Smooth muscle cell (in vitro differentiated cells): ENCODE measurements at regions not wholly inside any gene's neighbourhood (a gene's known extent, or its start where the extent isn't known, plus 50 kb on each side); places are given as distances from the start of the nearest gene placed in this dataset.

Experiments
- DNase-seq: peaks from one replicate; lab custom pipeline; 2025; ENCODE audit not compliant: unreplicated experiment; lab: John Stamatoyannopoulos, UW
- H2AFZ ChIP-seq: fragments of 200-600 bp; sonication (generic); 2 replicates; pipeline ENCODE4 v1.6.0; 2016; ENCODE audit warnings: antibody characterized with exemption, low read depth, mild to moderate bottlenecking
- H3F3A ChIP-seq: fragments of 200-600 bp; sonication (generic); 2 replicates; pipeline ENCODE4 v1.6.0; 2017; ENCODE audit warnings: antibody characterized with exemption, low read depth
- H3K27ac ChIP-seq: fragments of 200-600 bp; sonication (generic); 2 replicates; pipeline ENCODE4 v1.5.1; 2016; ENCODE audit warnings: low read depth, mild to moderate bottlenecking
- H3K27me3 ChIP-seq: fragments of 200-600 bp; sonication (generic); 2 replicates; pipeline ENCODE4 v1.6.1; 2016; ENCODE audit warnings: low read depth, mild to moderate bottlenecking
- H3K36me3 ChIP-seq: fragments of 200-600 bp; sonication (generic); 2 replicates; pipeline ENCODE4 v1.5.1; 2016; ENCODE audit warnings: low read depth
- H3K4me1 ChIP-seq: fragments of 200-600 bp; sonication (generic); 2 replicates; pipeline ENCODE4 v1.5.1; 2016; ENCODE audit warnings: low read depth
- H3K4me2 ChIP-seq: fragments of 200-600 bp; sonication (generic); 2 replicates; pipeline ENCODE4 v1.6.0; 2016; ENCODE audit warnings: mild to moderate bottlenecking
- H3K4me3 ChIP-seq: fragments of 200-600 bp; sonication (generic); 2 replicates; pipeline ENCODE4 v1.5.1; 2016; ENCODE audit warnings: mild to moderate bottlenecking
- H3K79me2 ChIP-seq: fragments of 200-600 bp; sonication (generic); 2 replicates; pipeline ENCODE4 v1.6.0; 2016; ENCODE audit warnings: low read depth, mild to moderate bottlenecking
- H3K9ac ChIP-seq: fragments of 200-600 bp; sonication (generic); 2 replicates; pipeline ENCODE4 v1.6.0; 2016; ENCODE audit warnings: low read depth
- H3K9me3 ChIP-seq: fragments of 200-600 bp; sonication (generic); replicated peaks from 2 replicates; pipeline ENCODE4 v1.5.1; 2016; ENCODE audit warnings: low read depth
- H4K20me1 ChIP-seq: fragments of 200-600 bp; sonication (generic); 2 replicates; pipeline ENCODE4 v1.6.0; 2016; ENCODE audit warnings: low read depth
- CTCF ChIP-seq: fragments of 200-600 bp; sonication (generic); IDR thresholded peaks from 2 replicates; pipeline ENCODE4 v1.5.1; 2017; ENCODE audit warnings: borderline replicate concordance, mild to moderate bottlenecking, antibody characterized with exemption; ENCODE audit not compliant: insufficient read depth, poor library complexity, severe bottlenecking
- WGBS: methylation state at CpG from one replicate; pipeline ENCODE4 v1.1.7; 2016; ENCODE audit warnings: low lambda C conversion rate; 5-methylcytosine and 5-hydroxymethylcytosine counted together

GRCh38 chr4:56273391-56273790 lies 113.9 kb downstream of the AASDH start:
- no peak for TF ChIP-seq CTCF
- DNase-seq, result no peak
- no peaks in the 10 kb centered on the region for H3K9me3 ChIP-seq
- H3K27me3 ChIP-seq, result no peaks in the 10 kb centered on the region
- H3F3A ChIP-seq, result no peaks in the 10 kb centered on the region
- no peak overlapping the region for H3K27ac ChIP-seq
- H3K36me3 ChIP-seq, result no peaks in the 10 kb centered on the region
- H3K4me1 ChIP-seq, result no peaks in the 10 kb centered on the region
- H2AFZ ChIP-seq, result no peak overlapping the region
- H3K4me3 ChIP-seq, result no peak overlapping the region
- no peak overlapping the region for H3K4me2 ChIP-seq
- 98% methylated on average over 2 of the region's 2 CpGs for WGBS
- no peaks in the 10 kb centered on the region for H3K79me2 ChIP-seq
- H4K20me1 ChIP-seq, result no peaks in the 10 kb centered on the region
- no peak overlapping the region for H3K9ac ChIP-seq

GRCh38 chr4:56272927-56273326 lies 114.4 kb downstream of the AASDH start:
- Histone ChIP-seq H3K9me3 (no peaks in the 10 kb centered on the region), H4K20me1 (no peaks in the 10 kb centered on the region), H3K4me1 (no peaks in the 10 kb centered on the region), H3K27me3 (no peaks in the 10 kb centered on the region), H3K4me3 (no peak overlapping the region), H3K27ac (no peak overlapping the region), H3K9ac (no peak overlapping the region), H2AFZ (no peak overlapping the region), H3F3A (no peaks in the 10 kb centered on the region), H3K4me2 (no peak overlapping the region), H3K36me3 (no peaks in the 10 kb centered on the region), H3K79me2 (no peaks in the 10 kb centered on the region)
- TF ChIP-seq CTCF, result no peak
- 95% methylated on average over 2 of the region's 2 CpGs for WGBS
- DNase-seq, result no peak

- DNase-seq, result no peak
- Histone ChIP-seq H2AFZ (no peak overlapping the region), H3K4me2 (no peak overlapping the region), H3K9ac (no peak overlapping the region), H3K9me3 (no peaks in the 10 kb centered on the region), H3K4me3 (no peak overlapping the region), H3K79me2 (no peaks in the 10 kb centered on the region), H3K4me1 (no peaks in the 10 kb centered on the region), H3F3A (no peaks in the 10 kb centered on the region), H3K27ac (no peak overlapping the region), H3K36me3 (no peaks in the 10 kb centered on the region), H4K20me1 (no peaks in the 10 kb centered on the region), H3K27me3 (no peaks in the 10 kb centered on the region)
- TF ChIP-seq CTCF, result no peak
- WGBS, result 98% methylated on average over 11 of the region's 11 CpGs
These were observed 115.3 kb downstream of the AASDH start for GRCh38 chr4:56272003-56272402.

- H3K4me3 ChIP-seq, result no peak overlapping the region
- no peaks in the 10 kb centered on the region for H4K20me1 ChIP-seq
- 93% methylated on average over 2 of the region's 2 CpGs for WGBS
- no peaks in the 10 kb centered on the region for H3K79me2 ChIP-seq
- H2AFZ ChIP-seq, result no peak overlapping the region
- no peaks in the 10 kb centered on the region for H3K9me3 ChIP-seq
- TF ChIP-seq CTCF, result no peak
- no peak overlapping the region for H3K27ac ChIP-seq
- DNase-seq, result no peak
- H3K4me1 ChIP-seq, result no peaks in the 10 kb centered on the region
- H3F3A ChIP-seq, result peaks cover 4% of the 10 kb centered on the region
- H3K9ac ChIP-seq, result no peak overlapping the region
- no peak overlapping the region for H3K4me2 ChIP-seq
- no peaks in the 10 kb centered on the region for H3K36me3 ChIP-seq
- no peaks in the 10 kb centered on the region for H3K27me3 ChIP-seq
These were observed 116.2 kb downstream of the AASDH start for GRCh38 chr4:56271131-56271530.
